SK-N-SH (cell line): ENCODE measurements at regions not wholly inside any gene's neighbourhood (a gene's known extent, or its start where the extent isn't known, plus 50 kb on each side); places are given as distances from the start of the nearest gene placed in this dataset.

Experiments
- CTCF ChIA-PET: fragments of 300-600, 350-600 bp; formaldehyde crosslinking; extraction: SDS; loops from one replicate; lab custom pipeline; 2021; lab: Yijun Ruan, JAX
- POLR2A ChIA-PET: fragments of 350-600 bp; sonication (Branson Sonifier 250); formaldehyde crosslinking; extraction: SDS; loops from one replicate; lab custom pipeline; 2020; ENCODE audit warnings: antibody characterized with exemption, inconsistent platforms; lab: Yijun Ruan, JAX
- DNase-seq: peaks from one replicate; pipeline ENCODE4 v3.0.0; 2012
- H2AFZ ChIP-seq: fragments of 200-600 bp; sonication (generic); 2 replicates; pipeline ENCODE4 v1.8.1; 2016; ENCODE audit warnings: antibody characterized with exemption, mild to moderate bottlenecking, low read depth
- H3F3A ChIP-seq: fragments of 200-600 bp; sonication (generic); replicated peaks from 2 replicates; pipeline ENCODE3; 2016; ENCODE audit warnings: antibody characterized with exemption, mild to moderate bottlenecking; ENCODE audit not compliant: insufficient read depth
- H3K27ac ChIP-seq, 2 experiments: fragments of 200-500 bp in 1 of 2; fragments of 200-600 bp in 1 of 2; sonication (Bioruptor generic) in 1 of 2; sonication (generic), shearing (Covaris generic) in 1 of 2; 2 replicates each; pipeline versions ENCODE4 v1.5.1 to v1.6.1; 2014 to 2016; ENCODE audit warnings: low read depth in 2 of 2, inconsistent platforms in 1 of 2, low read length in 1 of 2, mild to moderate bottlenecking in 1 of 2, mixed read lengths in 1 of 2
- H3K27me3 ChIP-seq: fragments of 200-600 bp; sonication (generic), shearing (Covaris generic); 2 replicates; pipeline ENCODE4 v1.6.1; 2016; ENCODE audit warnings: mixed run types; ENCODE audit not compliant: insufficient read depth
- H3K36me3 ChIP-seq, 2 experiments: fragments of 200-500 bp in 1 of 2; fragments of 200-600 bp in 1 of 2; sonication (Bioruptor generic) in 1 of 2; sonication (generic) in 1 of 2; replicated peaks in 1 of 2; 2 replicates each; pipeline versions ENCODE3 to v1.5.1; 2014 to 2016; ENCODE audit warnings: low read length in 1 of 2, mild to moderate bottlenecking in 1 of 2; ENCODE audit not compliant: insufficient read depth in 2 of 2, control insufficient read depth in 1 of 2
- H3K4me1 ChIP-seq, 2 experiments: fragments of 200-500 bp in 1 of 2; fragments of 200-600 bp in 1 of 2; sonication (Bioruptor generic) in 1 of 2; sonication (generic), shearing (Covaris generic) in 1 of 2; 2 replicates each; pipeline versions ENCODE4 v1.5.1 to v1.6.1; 2014 to 2016; ENCODE audit warnings: low read depth in 1 of 2, low read length in 1 of 2, mixed run types in 1 of 2; ENCODE audit not compliant: insufficient read depth in 2 of 2, control insufficient read depth in 1 of 2
- H3K4me2 ChIP-seq: fragments of 200-600 bp; sonication (generic), shearing (Covaris generic); 2 replicates; pipeline ENCODE4 v1.6.1; 2017; ENCODE audit warnings: mixed run types
- H3K4me3 ChIP-seq, 2 experiments: fragments of 200-500 bp in 1 of 2; fragments of 200-600 bp in 1 of 2; sonication (Bioruptor generic) in 1 of 2; sonication (generic), shearing (Covaris generic) in 1 of 2; 2 replicates each; pipeline versions ENCODE4 v1.5.1 to v1.8.1; 2014 to 2016; ENCODE audit warnings: low read depth in 2 of 2, inconsistent platforms in 1 of 2, low read length in 1 of 2, mild to moderate bottlenecking in 1 of 2, mixed read lengths in 1 of 2, moderate library complexity in 1 of 2
- H3K79me2 ChIP-seq: fragments of 200-600 bp; sonication (generic); 2 replicates; pipeline ENCODE4 v1.8.1; 2017; ENCODE audit warnings: mild to moderate bottlenecking; ENCODE audit not compliant: insufficient read depth
- H3K9ac ChIP-seq: fragments of 200-600 bp; sonication (generic); 2 replicates; pipeline ENCODE4 v1.6.1; 2017; ENCODE audit warnings: mixed run types
- H3K9me2 ChIP-seq: fragments of 200-600 bp; sonication (generic); 2 replicates; pipeline ENCODE4 v1.6.1; 2017; ENCODE audit warnings: mixed run types
- H3K9me3 ChIP-seq: fragments of 200-600 bp; sonication (generic); 2 replicates; pipeline ENCODE4 v1.6.1; 2017; ENCODE audit warnings: mixed run types, mild to moderate bottlenecking, moderate library complexity
- H4K20me1 ChIP-seq: fragments of 200-600 bp; sonication (generic); 2 replicates; pipeline ENCODE4 v1.6.1; 2017; ENCODE audit warnings: mild to moderate bottlenecking, mixed run types; ENCODE audit not compliant: insufficient read depth
- CTCF ChIP-seq: fragments of 200-600 bp; sonication (generic); IDR thresholded peaks from 2 replicates; pipeline ENCODE4 v1.6.1; 2017; ENCODE audit warnings: antibody characterized with exemption, mild to moderate bottlenecking, moderate library complexity
- FOXJ3 ChIP-seq: sonication (generic); formaldehyde crosslinking; IDR thresholded peaks from 2 replicates; pipeline ENCODE4 v1.5.1; 2020; ENCODE audit warnings: mild to moderate bottlenecking, missing genetic modification reagents
- FOXM1 ChIP-seq: IDR thresholded peaks from 2 replicates; pipeline ENCODE4 v1.4.0; 2012; ENCODE audit warnings: low read depth, mild to moderate bottlenecking
- GATA2 ChIP-seq: sonication (generic); formaldehyde crosslinking; IDR thresholded peaks from 2 replicates; pipeline ENCODE4 v1.5.0; 2020; ENCODE audit warnings: mild to moderate bottlenecking, missing genetic modification reagents
- IRF3 ChIP-seq: fragments of 150-350 bp; IDR thresholded peaks from 2 replicates; pipeline ENCODE4 v1.6.1; 2016; ENCODE audit warnings: mild to moderate bottlenecking, low read depth, low read length
- JUND ChIP-seq: IDR thresholded peaks from 2 replicates; pipeline ENCODE4 v1.4.0; 2012
- MXI1 ChIP-seq: IDR thresholded peaks from 2 replicates; pipeline ENCODE4 v1.6.1; 2012; ENCODE audit warnings: mild to moderate bottlenecking, low read depth, low read length, improper control_type of control experiment
- PBX3 ChIP-seq: IDR thresholded peaks from 2 replicates; pipeline ENCODE4; 2012
- POLR2AphosphoS5 ChIP-seq: IDR thresholded peaks from 2 replicates; pipeline ENCODE4 v1.6.1; 2012; ENCODE audit warnings: low read depth, low read length
- SIN3A ChIP-seq: IDR thresholded peaks from 2 replicates; pipeline ENCODE4 v1.6.1; 2012; ENCODE audit warnings: low read depth, mild to moderate bottlenecking, low read length, moderate library complexity, borderline replicate concordance
- SMC3 ChIP-seq: IDR thresholded peaks from 2 replicates; pipeline ENCODE4 v1.6.1; 2012; ENCODE audit warnings: low read depth, low read length, improper control_type of control experiment
- TAF1 ChIP-seq: IDR thresholded peaks from 2 replicates; pipeline ENCODE4 v1.6.1; 2012; ENCODE audit warnings: low read depth, mild to moderate bottlenecking, low read length, moderate library complexity, borderline replicate concordance
- TEAD4 ChIP-seq: IDR thresholded peaks from 2 replicates; pipeline ENCODE4 v1.4.0; 2012; ENCODE audit warnings: mild to moderate bottlenecking, borderline replicate concordance; ENCODE audit not compliant: insufficient read depth
- USF2 ChIP-seq: fragments of 150-350 bp; IDR thresholded peaks from 2 replicates; pipeline ENCODE4 v1.6.1; 2017; ENCODE audit warnings: antibody characterized with exemption, low read length, low read depth, borderline replicate concordance
- WGBS: methylation state at CpG from one replicate; pipeline ENCODE4 v1.1.6; 2017; ENCODE audit warnings: low lambda C conversion rate; 5-methylcytosine and 5-hydroxymethylcytosine counted together

- H3K4me2 ChIP-seq, result no peak overlapping the region
- H3K4me1 ChIP-seq, result peaks cover 0 to 45% of the 10 kb centered on the region in 2 experiments; a peak in 2 of 4 replicates
- no peak for DNase-seq
- ChIA-PET POLR2A (no interaction called here), CTCF (interaction anchor here (0.8 to 1.3 kb wide), 2 partner anchors 65 kb away, joined by 3 to 4 read pairs; no protein-coding TSS in a partner anchor)
- no peak overlapping the region for H3K9ac ChIP-seq
- no peak overlapping the region for H3K4me3 ChIP-seq
- H2AFZ ChIP-seq, result no peak overlapping the region
- H3F3A ChIP-seq, result no peaks in the 10 kb centered on the region
- no peaks in the 10 kb centered on the region for H3K9me2 ChIP-seq
- no peaks in the 10 kb centered on the region for H3K79me2 ChIP-seq
- 53% methylated on average over 4 of the region's 4 CpGs for WGBS
- H4K20me1 ChIP-seq, result no peaks in the 10 kb centered on the region
- H3K27me3 ChIP-seq, result no peaks in the 10 kb centered on the region
- TF ChIP-seq POLR2AphosphoS5 (no peak), SMC3 (no peak), PBX3 (no peak)
- no peaks in the 10 kb centered on the region for H3K36me3 ChIP-seq
- H3K27ac ChIP-seq, result no peak overlapping the region
- H3K9me3 ChIP-seq, result no peaks in the 10 kb centered on the region
Measured at GRCh38 chr2:136062066-136062837, 55.7 kb downstream of the CXCR4 start.

GRCh38 chr2:136060416-136060815 is 57.5 kb downstream of the CXCR4 start:
- Histone ChIP-seq H3K36me3 (no peaks in the 10 kb centered on the region), H3K9ac (no peak overlapping the region), H3K79me2 (no peaks in the 10 kb centered on the region), H3K9me3 (no peaks in the 10 kb centered on the region), H3K4me1 (peaks cover 0 to 35% of the 10 kb centered on the region in 2 experiments; a peak in 2 of 4 replicates), H3F3A (no peaks in the 10 kb centered on the region), H3K9me2 (no peaks in the 10 kb centered on the region), H3K4me3 (no peak overlapping the region), H3K27ac (no peak overlapping the region), H4K20me1 (no peaks in the 10 kb centered on the region), H2AFZ (no peak overlapping the region), H3K27me3 (no peaks in the 10 kb centered on the region), H3K4me2 (no peak overlapping the region)
- TF ChIP-seq IRF3, result no peak
- TF ChIP-seq SIN3A, result no peak
- no peak for TF ChIP-seq MXI1
- TF ChIP-seq TEAD4, result no peak
- no peak for TF ChIP-seq JUND
- no peak for TF ChIP-seq FOXJ3 (CRISPR knock-in tag)
- no peak for TF ChIP-seq POLR2AphosphoS5
- no peak for TF ChIP-seq CTCF
- no peak for TF ChIP-seq USF2
- no peak for TF ChIP-seq TAF1
- no peak for TF ChIP-seq SMC3
- no peak for TF ChIP-seq FOXM1
- no peak for TF ChIP-seq GATA2
- no peak for DNase-seq
- WGBS, result 21% methylated on average over 2 of the region's 3 CpGs
- POLR2A ChIA-PET, result no interaction called here
- CTCF ChIA-PET, result interaction anchor here (1.1 kb wide), 1 partner anchor 147 kb away, joined by 3 read pairs; no protein-coding TSS in a partner anchor
